GM20431 (cell line): ENCODE measurements at regions not wholly inside any gene's neighbourhood (a gene's known extent, or its start where the extent isn't known, plus 50 kb on each side); places are given as distances from the start of the nearest gene placed in this dataset.
"Not testable (repeated sequence)": the region's sequence is repeated elsewhere in the genome, so short reads cannot be mapped to it uniquely, and the experiment has no call there.

Experiments
- in situ Hi-C: fragments of 300-500 bp; cut with MseI, MboI; formaldehyde crosslinking; loops from one replicate; pipeline ENCODE4 v1.15.0; 2020; ENCODE audit warnings: low sequenced_read_pairs; ENCODE audit not compliant: unreplicated experiment

DNA sequence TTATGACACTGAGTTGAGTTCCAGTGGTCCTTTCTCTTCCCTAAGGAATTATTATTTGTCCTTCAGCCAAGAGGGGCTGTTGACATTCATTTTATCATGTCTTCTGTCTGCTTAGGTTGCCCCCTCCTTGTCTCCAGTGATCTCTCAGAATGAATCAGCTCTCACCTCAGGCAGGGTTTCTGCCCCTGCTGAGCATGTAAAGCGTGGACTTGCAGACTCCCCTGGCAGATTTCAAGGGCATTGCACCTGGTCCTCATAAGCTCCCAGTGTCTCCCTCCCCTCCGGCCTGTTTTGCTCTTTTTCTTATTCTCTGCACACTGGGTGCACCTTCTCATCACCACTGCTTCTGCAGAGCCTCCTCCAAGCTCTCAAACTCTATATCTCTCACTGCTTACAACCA, 188.4 kb downstream of the KCNS3 start:
- in situ Hi-C loops, result no loop called here

DNA sequence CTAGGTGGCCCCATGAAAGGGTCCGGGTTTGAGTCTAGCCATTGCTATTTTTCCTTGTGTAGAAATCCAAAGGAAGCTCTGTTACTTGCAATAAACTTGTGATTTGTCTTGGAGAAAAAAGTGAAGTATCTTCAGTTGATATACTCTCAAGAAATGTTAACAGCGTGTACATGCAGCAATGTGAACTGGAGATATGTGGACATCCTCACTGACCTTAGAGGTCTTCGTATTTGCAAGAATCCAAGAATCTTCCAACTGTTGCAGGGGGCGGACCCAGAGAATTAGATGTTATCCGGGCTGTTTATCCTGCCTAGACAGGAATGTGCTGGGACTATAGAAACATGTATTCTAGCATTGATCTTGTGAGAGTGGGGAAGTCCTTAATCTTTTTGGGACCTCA, 187.6 kb downstream of the KCNS3 start:
- in situ Hi-C loops, result no loop called here

DNA sequence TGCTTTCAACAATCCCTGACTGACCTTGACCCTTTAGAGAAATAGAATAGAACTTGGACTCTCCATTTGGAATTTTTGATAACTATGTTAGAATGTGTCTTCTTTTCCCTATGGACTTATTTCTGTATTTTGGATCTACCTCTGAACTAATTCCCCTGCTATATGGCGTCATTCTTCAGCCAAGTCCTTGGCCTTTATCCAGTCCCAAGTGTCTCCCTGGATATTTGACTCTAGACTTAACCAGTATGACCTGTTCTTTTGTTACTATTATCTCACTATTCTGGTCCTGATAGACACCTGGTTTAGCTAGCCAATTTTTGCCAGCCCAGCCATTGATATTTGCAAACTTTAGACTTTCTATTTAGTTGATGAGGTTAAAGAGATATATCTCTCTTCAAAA, 186.8 kb downstream of the KCNS3 start:
- in situ Hi-C loops, result no loop called here

GRCh38 chr2:18063826-18064470, 185.5 kb downstream of the KCNS3 start:
- in situ Hi-C loops, result no loop called here

DNA sequence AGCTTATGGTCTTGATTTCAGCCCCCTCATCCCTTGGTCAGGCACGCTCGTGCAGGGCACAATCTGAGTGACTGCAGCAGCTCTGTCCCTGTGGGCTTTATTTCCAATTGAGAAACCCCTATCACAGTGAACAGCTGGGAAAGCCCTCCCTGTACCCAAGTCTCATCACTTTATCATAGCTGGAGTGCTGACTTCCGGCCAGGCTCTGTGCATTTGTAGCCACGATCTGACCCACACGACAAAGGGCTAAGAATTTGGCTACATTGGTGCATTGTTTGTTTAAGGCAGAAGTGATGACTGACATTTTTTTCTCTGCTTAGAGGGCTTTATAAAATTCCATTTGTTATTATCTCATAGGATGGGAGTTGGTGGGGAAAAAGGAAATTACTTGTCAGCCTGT, 184.4 kb downstream of the KCNS3 start:
- in situ Hi-C loops, result no loop called here

- in situ Hi-C loops, result no loop called here
Measured at GRCh38 chr2:18061717-18062116, 183.2 kb downstream of the KCNS3 start.

GRCh38 chr2:18057657-18058056, 179.2 kb downstream of the KCNS3 start:
- in situ Hi-C loops, result no loop called here

DNA sequence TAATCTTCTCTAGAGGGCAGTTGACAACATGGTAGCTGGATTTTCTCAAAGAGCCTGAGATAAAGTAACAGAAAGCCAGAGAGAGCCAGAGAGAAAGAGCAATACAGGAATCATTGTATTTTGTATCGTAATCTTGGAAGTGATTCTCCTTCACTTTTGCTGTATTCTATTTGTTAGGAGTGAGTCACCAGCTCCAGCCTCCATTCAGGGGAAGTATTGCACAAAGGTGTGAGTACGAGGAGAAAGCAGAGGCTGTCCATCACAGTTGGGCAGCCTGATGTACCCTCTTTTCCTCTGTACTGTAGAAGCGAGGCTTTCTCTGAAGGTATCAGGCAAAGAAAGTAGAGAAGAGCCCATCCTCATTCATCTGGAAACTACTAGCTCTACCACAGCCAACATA, 176.8 kb downstream of the KCNS3 start:
- in situ Hi-C loops, result no loop called here

GRCh38 chr2:18050001-18050400, 171.5 kb downstream of the KCNS3 start:
- in situ Hi-C loops, result no loop called here

DNA sequence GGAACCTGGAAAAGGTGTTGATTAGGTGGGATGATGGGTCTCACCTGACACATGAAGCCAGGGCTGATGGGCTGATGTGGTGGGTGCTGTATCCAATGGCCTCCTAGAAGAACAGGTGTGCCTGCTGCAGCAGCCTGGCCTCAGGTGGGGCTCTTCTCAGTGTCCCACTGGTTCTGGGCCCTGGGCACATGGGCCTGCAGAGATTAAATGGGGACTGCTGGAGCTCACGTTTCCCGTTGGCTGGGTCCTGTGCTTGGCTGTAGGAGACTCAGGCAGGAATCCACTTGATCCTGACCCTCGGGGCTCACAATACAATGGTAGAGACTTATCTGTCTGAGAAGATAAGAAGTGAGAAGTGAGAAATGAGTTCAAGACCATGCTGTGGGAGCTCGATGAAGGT, 170.9 kb downstream of the KCNS3 start:
- in situ Hi-C loops, result no loop called here

DNA sequence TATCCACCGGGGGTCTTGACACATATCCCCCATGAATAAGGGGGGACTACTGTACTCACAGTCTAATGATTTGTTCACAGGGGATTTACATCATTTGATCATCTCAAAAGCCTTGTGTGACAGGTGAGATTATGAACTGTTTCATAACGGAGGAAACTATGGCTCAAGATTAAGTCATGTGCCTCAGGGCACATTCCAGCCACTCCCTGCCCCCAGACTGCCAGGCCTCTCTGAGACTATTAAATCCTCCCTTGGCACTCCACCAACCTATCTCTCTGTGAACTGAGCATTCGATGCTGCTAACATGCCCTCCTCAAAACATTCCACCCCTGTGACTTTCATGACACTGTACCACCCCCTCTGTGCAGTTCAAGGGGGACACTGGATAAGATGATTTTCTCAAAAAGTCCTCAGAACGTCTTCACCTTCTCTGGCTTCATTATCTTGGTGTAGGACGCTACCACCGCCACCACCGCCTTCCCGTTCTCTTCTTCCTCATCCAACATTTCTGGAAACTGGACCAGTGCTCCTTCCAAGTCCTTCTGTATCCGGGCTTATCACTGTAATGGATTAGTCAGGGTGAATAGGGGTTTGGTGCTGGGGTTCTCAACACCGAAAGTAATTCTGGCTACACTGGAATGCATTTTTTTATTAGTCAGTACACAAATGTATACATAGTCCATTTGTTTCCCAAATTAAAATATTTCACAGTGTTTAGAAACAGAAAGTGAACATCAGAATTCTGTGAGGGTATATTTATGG, 169.6 kb downstream of the KCNS3 start:
- in situ Hi-C loops, result no loop called here

DNA sequence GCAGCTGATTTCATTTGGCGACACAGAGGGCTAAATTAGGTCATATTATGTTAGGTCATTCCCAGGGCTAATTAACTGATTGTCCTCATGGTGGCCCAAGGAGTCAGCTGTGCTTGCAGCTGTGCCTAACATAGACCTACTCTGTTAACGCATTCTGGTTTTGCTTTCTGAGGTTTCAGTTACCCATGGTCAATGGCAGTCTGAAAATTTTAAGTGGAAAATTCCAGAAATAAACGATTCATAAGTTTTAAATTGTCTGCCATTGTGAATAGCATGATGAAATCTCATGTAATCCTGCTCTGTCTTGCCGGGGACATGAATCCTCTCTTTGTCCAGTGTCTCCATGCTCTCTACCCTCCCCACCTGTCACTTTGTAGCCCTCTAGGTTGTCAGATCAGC, 168.7 kb downstream of the KCNS3 start:
- in situ Hi-C loops, result no loop called here

GRCh38 chr2:18046558-18047212, 168.2 kb downstream of the KCNS3 start:
- in situ Hi-C loops, result no loop called here

- in situ Hi-C loops, result no loop called here
Measured at GRCh38 chr2:18046017-18046416, 167.6 kb downstream of the KCNS3 start.

DNA sequence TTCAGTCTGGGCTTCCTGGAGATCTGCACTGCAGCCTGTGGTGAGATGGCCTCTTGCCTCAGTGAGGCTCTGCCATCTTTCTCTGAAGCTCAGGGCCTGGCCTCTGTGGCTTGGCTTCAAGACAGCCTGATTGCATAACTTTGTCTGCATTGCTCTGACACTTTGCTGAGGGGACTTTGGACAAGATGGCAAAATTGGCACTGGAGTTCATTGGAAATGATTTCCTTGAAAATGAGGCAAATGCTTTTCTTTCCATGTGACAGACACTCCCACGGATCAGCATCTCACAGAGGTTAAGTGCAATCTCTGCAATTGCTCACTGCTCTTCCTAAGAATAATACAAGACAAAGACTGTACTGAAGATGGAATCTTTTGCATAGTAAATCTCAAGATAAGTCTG, 166.8 kb downstream of the KCNS3 start:
- in situ Hi-C loops, result no loop called here

GRCh38 chr2:18017381-18017780, 138.9 kb downstream of the KCNS3 start:
- in situ Hi-C loops, result not testable (repeated sequence)

- in situ Hi-C loops, result no loop called here
Measured at GRCh38 chr2:18009891-18010290, 131.4 kb downstream of the KCNS3 start.

GRCh38 chr2:18005411-18005810, 126.9 kb downstream of the KCNS3 start:
- in situ Hi-C loops, result no loop called here

- in situ Hi-C loops, result no loop called here
Measured at GRCh38 chr2:18001671-18002070, 123.2 kb downstream of the KCNS3 start.

GRCh38 chr2:17996978-17997377, 118.5 kb downstream of the KCNS3 start:
- in situ Hi-C loops, result no loop called here

DNA sequence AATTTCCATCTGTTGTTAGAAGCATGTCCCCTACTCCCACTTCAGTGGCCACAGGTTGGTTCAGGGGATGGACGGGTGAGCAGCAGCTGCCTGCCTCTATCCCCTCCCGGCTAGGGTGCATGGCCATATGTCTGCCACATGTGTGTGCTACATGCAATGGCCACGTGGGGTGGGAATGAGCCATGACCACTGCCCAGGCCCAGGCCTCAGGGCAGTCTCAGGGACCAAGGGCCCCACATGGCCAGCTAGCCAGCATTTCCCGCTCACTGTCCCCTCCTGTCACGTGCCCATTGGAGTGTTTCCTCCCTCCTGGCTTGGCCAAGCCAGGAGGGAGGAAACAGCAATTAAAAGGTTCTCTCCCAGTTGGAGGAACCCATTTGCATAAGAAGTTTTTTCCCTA, 117.1 kb downstream of the KCNS3 start:
- in situ Hi-C loops, result no loop called here
